ENCODE measurements at regions not wholly inside any gene's neighbourhood (a gene's known extent, or its start where the extent isn't known, plus 50 kb on each side); places are given as distances from the start of the nearest gene placed in this dataset.
A peak's percentile ranks its signal among the peaks of the same experiment; 100 is the strongest.

DNA sequence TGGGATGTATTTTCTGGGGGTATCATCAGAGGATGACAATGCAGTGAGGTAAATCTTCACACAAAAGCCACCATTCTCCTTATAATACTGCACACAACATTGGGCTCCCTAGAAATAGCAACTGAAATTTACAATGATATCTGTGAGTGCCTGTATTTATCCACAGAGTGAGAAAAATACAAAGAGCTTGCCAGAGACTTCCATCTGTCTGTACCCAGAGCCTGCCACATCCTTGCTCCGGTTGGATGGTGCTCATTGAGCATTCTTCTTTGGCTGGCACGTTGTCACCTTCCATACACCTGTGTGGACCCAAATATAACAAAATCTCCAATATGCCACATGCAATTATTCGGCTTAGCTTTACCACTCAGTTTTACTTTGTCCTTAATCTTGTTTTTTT lies 189.5 kb upstream of the UFM1 start:
- Histone ChIP-seq H3K36me3 (ENCODE audit: control insufficient read depth, insufficient read depth, low read length) (no peaks in the 10 kb centered on the region), H3K27me3 (ENCODE audit: control insufficient read depth, insufficient read depth, low read length) (no peaks in the 10 kb centered on the region), H3K27ac (ENCODE audit: low read length) (no peak overlapping the region), H3K4me1 (ENCODE audit: control insufficient read depth, insufficient read depth, low read length) (no peaks in the 10 kb centered on the region), H3K9me3 (replicated peaks; ENCODE audit: control insufficient read depth, low read depth, low read length) (no peaks in the 10 kb centered on the region), H3K4me3 (ENCODE audit: low read length) (no peak overlapping the region)
- 68% methylated on average over 3 of the region's 3 CpGs for WGBS (ENCODE audit: insufficient coverage)
- DNase-seq: no peak

- Histone ChIP-seq H3K36me3 (ENCODE audit: control insufficient read depth, insufficient read depth, low read length) (no peaks in the 10 kb centered on the region), H3K27me3 (ENCODE audit: control insufficient read depth, insufficient read depth, low read length) (no peaks in the 10 kb centered on the region), H3K9me3 (replicated peaks; ENCODE audit: control insufficient read depth, low read depth, low read length) (no peaks in the 10 kb centered on the region), H3K4me1 (ENCODE audit: control insufficient read depth, insufficient read depth, low read length) (no peaks in the 10 kb centered on the region), H3K4me3 (ENCODE audit: low read length) (no peak overlapping the region), H3K27ac (ENCODE audit: low read length) (no peak overlapping the region)
- DNase-seq: no peak
- 100% methylated on average over 1 of the region's 1 CpG for WGBS (ENCODE audit: insufficient coverage)
Observed at GRCh38 chr13:38159710-38160109, 189.9 kb upstream of the UFM1 start.

- Histone ChIP-seq H3K27me3 (ENCODE audit: control insufficient read depth, insufficient read depth, low read length) (no peaks in the 10 kb centered on the region), H3K36me3 (ENCODE audit: control insufficient read depth, insufficient read depth, low read length) (no peaks in the 10 kb centered on the region), H3K4me1 (ENCODE audit: control insufficient read depth, insufficient read depth, low read length) (no peaks in the 10 kb centered on the region), H3K4me3 (ENCODE audit: low read length) (no peak overlapping the region), H3K9me3 (replicated peaks; ENCODE audit: control insufficient read depth, low read depth, low read length) (no peaks in the 10 kb centered on the region), H3K27ac (ENCODE audit: low read length) (no peak overlapping the region)
- peak; percentile 17 for DNase-seq
- no CpG with 5 or more reads among the region's 3 CpGs for WGBS (ENCODE audit: insufficient coverage)
Observed at GRCh38 chr13:38147050-38147449, 202.6 kb upstream of the UFM1 start.

DNA sequence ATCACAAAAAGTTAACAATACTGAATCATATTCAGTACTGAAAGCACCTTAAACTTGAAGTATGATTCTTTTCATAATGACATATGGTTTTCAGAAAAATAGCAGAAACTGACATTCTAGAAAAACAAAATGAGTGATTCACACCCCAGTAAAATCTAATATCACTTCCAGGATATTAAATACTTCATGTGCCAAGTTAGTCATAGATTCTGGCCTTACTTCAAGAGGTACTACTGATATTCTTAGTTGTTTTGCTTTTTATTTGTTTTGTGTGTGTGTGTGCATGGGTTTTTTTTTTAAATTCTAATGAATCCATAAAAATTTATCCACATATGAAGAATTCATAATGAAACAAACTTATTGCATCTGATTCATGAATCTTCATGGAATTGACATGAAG lies 207.9 kb upstream of the UFM1 start:
- Histone ChIP-seq H3K27me3 (ENCODE audit: control insufficient read depth, insufficient read depth, low read length) (no peaks in the 10 kb centered on the region), H3K36me3 (ENCODE audit: control insufficient read depth, insufficient read depth, low read length) (no peaks in the 10 kb centered on the region), H3K27ac (ENCODE audit: low read length) (no peak overlapping the region), H3K9me3 (replicated peaks; ENCODE audit: control insufficient read depth, low read depth, low read length) (no peaks in the 10 kb centered on the region), H3K4me1 (ENCODE audit: control insufficient read depth, insufficient read depth, low read length) (no peaks in the 10 kb centered on the region), H3K4me3 (ENCODE audit: low read length) (no peak overlapping the region)
- no peak for DNase-seq

GRCh38 chr13:38135592-38135991 lies 214.1 kb upstream of the UFM1 start:
- no peaks in the 10 kb centered on the region for H3K9me3 ChIP-seq (replicated peaks; ENCODE audit: control insufficient read depth, low read depth, low read length)
- DNase-seq: no peak
- no peak overlapping the region for H3K27ac ChIP-seq (ENCODE audit: low read length)
- H3K4me3 ChIP-seq (ENCODE audit: low read length): no peak overlapping the region
- WGBS (ENCODE audit: insufficient coverage): 71% methylated on average over 2 of the region's 4 CpGs
- H3K36me3 ChIP-seq (ENCODE audit: control insufficient read depth, insufficient read depth, low read length): no peaks in the 10 kb centered on the region
- no peaks in the 10 kb centered on the region for H3K27me3 ChIP-seq (ENCODE audit: control insufficient read depth, insufficient read depth, low read length)
- no peaks in the 10 kb centered on the region for H3K4me1 ChIP-seq (ENCODE audit: control insufficient read depth, insufficient read depth, low read length)

GRCh38 chr13:38121267-38121666 lies 228.4 kb upstream of the UFM1 start:
- H3K9me3 ChIP-seq (replicated peaks; ENCODE audit: control insufficient read depth, low read depth, low read length): no peaks in the 10 kb centered on the region
- no peak overlapping the region for H3K4me3 ChIP-seq (ENCODE audit: low read length)
- whole genome bisulfite sequencing (ENCODE audit: insufficient coverage): no CpG with 5 or more reads among the region's 4 CpGs
- no peaks in the 10 kb centered on the region for H3K4me1 ChIP-seq (ENCODE audit: control insufficient read depth, insufficient read depth, low read length)
- no peaks in the 10 kb centered on the region for H3K27me3 ChIP-seq (ENCODE audit: control insufficient read depth, insufficient read depth, low read length)
- no peaks in the 10 kb centered on the region for H3K36me3 ChIP-seq (ENCODE audit: control insufficient read depth, insufficient read depth, low read length)
- DNase-seq: no peak
- H3K27ac ChIP-seq (ENCODE audit: low read length): no peak overlapping the region

DNA sequence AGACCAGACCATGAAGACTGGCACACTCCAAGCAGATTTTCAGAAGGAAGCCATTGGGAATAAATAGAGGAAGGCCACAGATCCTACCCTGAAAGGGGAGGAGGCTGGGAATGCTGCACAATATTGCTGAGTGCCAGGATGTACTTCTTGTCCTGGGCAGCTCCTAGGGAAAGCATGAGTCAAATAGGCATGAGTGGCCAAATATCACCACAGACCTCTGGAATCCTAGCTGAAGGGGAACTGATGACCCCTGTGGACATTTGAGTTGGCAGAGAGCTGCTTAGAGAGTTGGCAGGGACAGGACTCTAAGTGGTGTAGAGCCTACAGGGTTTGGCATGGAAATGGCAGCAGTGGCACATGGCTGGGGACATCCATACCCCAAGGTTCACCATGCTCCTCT lies 234.3 kb upstream of the TRPC4 start:
- no peaks in the 10 kb centered on the region for H3K27me3 ChIP-seq (ENCODE audit: control insufficient read depth, insufficient read depth, low read length)
- H3K4me1 ChIP-seq (ENCODE audit: control insufficient read depth, insufficient read depth, low read length): no peaks in the 10 kb centered on the region
- no peak for DNase-seq
- H3K9me3 ChIP-seq (replicated peaks; ENCODE audit: control insufficient read depth, low read depth, low read length): no peaks in the 10 kb centered on the region
- no peak overlapping the region for H3K4me3 ChIP-seq (ENCODE audit: low read length)
- H3K27ac ChIP-seq (ENCODE audit: low read length): no peak overlapping the region
- no peaks in the 10 kb centered on the region for H3K36me3 ChIP-seq (ENCODE audit: control insufficient read depth, insufficient read depth, low read length)

DNA sequence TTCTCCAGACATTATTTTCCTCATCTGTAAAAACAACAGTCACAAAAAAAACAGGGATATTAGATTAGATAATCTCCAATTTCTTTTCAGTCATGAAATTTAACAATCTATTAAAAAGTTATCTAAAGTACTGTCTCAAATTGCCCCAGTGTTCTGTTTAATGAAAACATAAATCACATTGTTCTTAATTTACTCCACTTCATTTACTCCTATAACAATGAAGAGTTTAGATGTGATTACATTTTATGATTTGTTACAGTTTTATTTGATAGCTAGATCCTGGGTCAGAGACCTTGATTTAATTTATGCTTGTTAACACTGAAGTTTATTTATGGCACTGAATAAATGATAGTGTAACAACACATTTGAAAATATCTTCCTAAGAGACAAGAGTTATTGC lies 230.2 kb upstream of the TRPC4 start:
- no peaks in the 10 kb centered on the region for H3K27me3 ChIP-seq (ENCODE audit: control insufficient read depth, insufficient read depth, low read length)
- no peak for DNase-seq
- H3K36me3 ChIP-seq (ENCODE audit: control insufficient read depth, insufficient read depth, low read length): no peaks in the 10 kb centered on the region
- H3K4me3 ChIP-seq (ENCODE audit: low read length): no peak overlapping the region
- no peaks in the 10 kb centered on the region for H3K9me3 ChIP-seq (replicated peaks; ENCODE audit: control insufficient read depth, low read depth, low read length)
- no peaks in the 10 kb centered on the region for H3K4me1 ChIP-seq (ENCODE audit: control insufficient read depth, insufficient read depth, low read length)
- H3K27ac ChIP-seq (ENCODE audit: low read length): no peak overlapping the region

- Histone ChIP-seq H3K9me3 (replicated peaks; ENCODE audit: control insufficient read depth, low read depth, low read length) (no peaks in the 10 kb centered on the region), H3K4me3 (ENCODE audit: low read length) (no peak overlapping the region), H3K4me1 (ENCODE audit: control insufficient read depth, insufficient read depth, low read length) (no peaks in the 10 kb centered on the region), H3K27ac (ENCODE audit: low read length) (no peak overlapping the region), H3K36me3 (ENCODE audit: control insufficient read depth, insufficient read depth, low read length) (no peaks in the 10 kb centered on the region), H3K27me3 (ENCODE audit: control insufficient read depth, insufficient read depth, low read length) (no peaks in the 10 kb centered on the region)
- DNase-seq: no peak
- 81% methylated on average over 2 of the region's 4 CpGs for WGBS (ENCODE audit: insufficient coverage)
Observed at GRCh38 chr13:38093425-38093824, 223.9 kb upstream of the TRPC4 start.

GRCh38 chr13:38090913-38091312 lies 221.3 kb upstream of the TRPC4 start:
- 17% methylated on average over 1 of the region's 2 CpGs for WGBS (ENCODE audit: insufficient coverage)

DNA sequence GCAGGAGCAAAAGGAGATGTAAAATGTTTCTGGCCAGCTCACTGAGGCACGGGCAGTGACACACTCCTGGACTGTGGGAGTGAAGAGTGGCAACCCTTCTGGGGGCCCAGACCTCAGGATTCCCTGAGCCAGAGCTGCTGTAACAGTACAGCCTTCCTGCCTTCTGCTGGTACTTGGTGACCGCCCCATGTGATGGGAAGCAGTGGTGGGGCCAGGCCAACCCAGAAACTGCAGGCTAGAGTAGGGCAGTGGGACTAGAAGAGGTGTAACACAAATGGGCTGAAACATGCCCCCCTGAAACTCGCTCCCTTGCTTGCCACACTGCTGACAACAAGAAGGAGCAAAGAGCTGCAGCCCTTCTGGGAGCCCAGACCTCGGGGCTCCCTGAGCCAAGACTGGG lies 217.1 kb upstream of the TRPC4 start:
- no peaks in the 10 kb centered on the region for H3K27me3 ChIP-seq (ENCODE audit: control insufficient read depth, insufficient read depth, low read length)
- WGBS (ENCODE audit: insufficient coverage): 81% methylated on average over 4 of the region's 4 CpGs
- no peak for DNase-seq
- H3K9me3 ChIP-seq (replicated peaks; ENCODE audit: control insufficient read depth, low read depth, low read length): peaks cover 13% of the 10 kb centered on the region
- no peaks in the 10 kb centered on the region for H3K4me1 ChIP-seq (ENCODE audit: control insufficient read depth, insufficient read depth, low read length)
- H3K4me3 ChIP-seq (ENCODE audit: low read length): no peak overlapping the region
- no peak overlapping the region for H3K27ac ChIP-seq (ENCODE audit: low read length)
- no peaks in the 10 kb centered on the region for H3K36me3 ChIP-seq (ENCODE audit: control insufficient read depth, insufficient read depth, low read length)

More at GRCh38 chr13:38090913-38091312, 221.3 kb upstream of the TRPC4 start:
- Histone ChIP-seq H3K9me3 (replicated peaks; ENCODE audit: control insufficient read depth, low read depth, low read length) (peaks cover 8% of the 10 kb centered on the region), H3K4me1 (ENCODE audit: control insufficient read depth, insufficient read depth, low read length) (no peaks in the 10 kb centered on the region), H3K27ac (ENCODE audit: low read length) (no peak overlapping the region), H3K36me3 (ENCODE audit: control insufficient read depth, insufficient read depth, low read length) (no peaks in the 10 kb centered on the region), H3K4me3 (ENCODE audit: low read length) (no peak overlapping the region), H3K27me3 (ENCODE audit: control insufficient read depth, insufficient read depth, low read length) (no peaks in the 10 kb centered on the region)
- no peak for DNase-seq
